Skin of body (tissue), 1 donor: ENCODE measurements at regions not wholly inside any gene's neighbourhood (a gene's known extent, or its start where the extent isn't known, plus 50 kb on each side); places are given as distances from the start of the nearest gene placed in this dataset.

ENCODE experiments used
- DNase-seq: peaks from one replicate; lab custom pipeline; 2025; lab: John Stamatoyannopoulos, UW

- DNase-seq = peak; percentile 70
Measured at GRCh38 chr7:153443032-153443701, 609.0 kb upstream of the DPP6 start.

GRCh38 chr7:153444641-153445040 lies 607.6 kb upstream of the DPP6 start:
- peak; percentile 64 for DNase-seq

GRCh38 chr7:153445641-153446040 lies 606.6 kb upstream of the DPP6 start:
- no peak for DNase-seq

- DNase-seq = no peak
Measured at GRCh38 chr7:153446490-153446889, 605.7 kb upstream of the DPP6 start.

- DNase-seq = no peak
Measured at GRCh38 chr7:153447011-153447410, 605.2 kb upstream of the DPP6 start.

- no peak for DNase-seq
Measured at GRCh38 chr7:153452661-153453060, 599.5 kb upstream of the DPP6 start.

- DNase-seq = no peak
Measured at GRCh38 chr7:153454306-153454705, 597.9 kb upstream of the DPP6 start.

- no peak for DNase-seq
Measured at GRCh38 chr7:153457746-153458145, 594.5 kb upstream of the DPP6 start.

GRCh38 chr7:153470004-153470671 lies 582.1 kb upstream of the DPP6 start:
- DNase-seq = no peak

GRCh38 chr7:153472516-153472915 lies 579.7 kb upstream of the DPP6 start:
- no peak for DNase-seq

- DNase-seq = no peak
Measured at GRCh38 chr7:153473185-153473584, 579.0 kb upstream of the DPP6 start.

- no peak for DNase-seq
Measured at GRCh38 chr7:153475239-153475638, 577.0 kb upstream of the DPP6 start.

GRCh38 chr7:153476166-153476565 lies 576.0 kb upstream of the DPP6 start:
- no peak for DNase-seq

- DNase-seq = peak; percentile 93
Measured at GRCh38 chr7:153496257-153496656, 555.9 kb upstream of the DPP6 start.

GRCh38 chr7:153503093-153503492 lies 549.1 kb upstream of the DPP6 start:
- DNase-seq = no peak

GRCh38 chr7:153504288-153505075 lies 547.7 kb upstream of the DPP6 start:
- DNase-seq = no peak

- no peak for DNase-seq
Measured at GRCh38 chr7:153507885-153508284, 544.3 kb upstream of the DPP6 start.

GRCh38 chr7:153509768-153510167 lies 542.4 kb upstream of the DPP6 start:
- no peak for DNase-seq

GRCh38 chr7:153510674-153511073 lies 541.5 kb upstream of the DPP6 start:
- no peak for DNase-seq

- DNase-seq = no peak
Measured at GRCh38 chr7:153514032-153514431, 538.2 kb upstream of the DPP6 start.

GRCh38 chr7:153515359-153515758 lies 536.8 kb upstream of the DPP6 start:
- DNase-seq = no peak

- no peak for DNase-seq
Measured at GRCh38 chr7:153518201-153518984, 533.8 kb upstream of the DPP6 start.
